ENCODE measurements at regions not wholly inside any gene's neighbourhood (a gene's known extent, or its start where the extent isn't known, plus 50 kb on each side); places are given as distances from the start of the nearest gene placed in this dataset.

DNA sequence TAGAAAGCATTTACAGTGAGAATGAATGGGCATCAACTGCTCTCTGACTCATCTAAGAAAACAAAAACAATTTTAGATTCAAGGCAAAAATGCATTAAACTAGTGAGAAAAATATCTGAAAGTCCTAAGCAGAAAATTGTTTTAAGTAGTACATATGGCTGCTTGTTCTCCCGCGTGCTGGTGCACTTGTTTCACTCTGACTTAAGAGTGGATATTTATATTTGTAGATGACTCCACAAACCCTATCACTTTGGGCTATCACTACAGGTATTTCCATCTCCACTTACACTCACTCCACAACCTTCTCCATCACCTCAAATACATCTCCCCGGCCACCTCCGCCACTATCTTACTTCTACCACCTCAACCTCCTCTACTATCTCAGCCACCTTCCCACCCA, 253.9 kb upstream of the EGLN3 start:
- TF ChIP-seq, protein P1, sequence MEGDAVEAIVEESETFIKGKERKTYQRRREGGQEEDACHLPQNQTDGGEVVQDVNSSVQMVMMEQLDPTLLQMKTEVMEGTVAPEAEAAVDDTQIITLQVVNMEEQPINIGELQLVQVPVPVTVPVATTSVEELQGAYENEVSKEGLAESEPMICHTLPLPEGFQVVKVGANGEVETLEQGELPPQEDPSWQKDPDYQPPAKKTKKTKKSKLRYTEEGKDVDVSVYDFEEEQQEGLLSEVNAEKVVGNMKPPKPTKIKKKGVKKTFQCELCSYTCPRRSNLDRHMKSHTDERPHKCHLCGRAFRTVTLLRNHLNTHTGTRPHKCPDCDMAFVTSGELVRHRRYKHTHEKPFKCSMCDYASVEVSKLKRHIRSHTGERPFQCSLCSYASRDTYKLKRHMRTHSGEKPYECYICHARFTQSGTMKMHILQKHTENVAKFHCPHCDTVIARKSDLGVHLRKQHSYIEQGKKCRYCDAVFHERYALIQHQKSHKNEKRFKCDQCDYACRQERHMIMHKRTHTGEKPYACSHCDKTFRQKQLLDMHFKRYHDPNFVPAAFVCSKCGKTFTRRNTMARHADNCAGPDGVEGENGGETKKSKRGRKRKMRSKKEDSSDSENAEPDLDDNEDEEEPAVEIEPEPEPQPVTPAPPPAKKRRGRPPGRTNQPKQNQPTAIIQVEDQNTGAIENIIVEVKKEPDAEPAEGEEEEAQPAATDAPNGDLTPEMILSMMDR (IDR thresholded peaks at IDR 0.05) = no peak
- no peak for TF ChIP-seq EZH2 (IDR thresholded peaks at IDR 0.05; ENCODE audit: borderline replicate concordance, insufficient read depth, low read depth, low read length, poor library complexity, severe bottlenecking)
- 100% methylated on average over 2 of the region's 4 CpGs for WGBS (ENCODE audit: insufficient coverage)
- H3K9me3 ChIP-seq (ENCODE audit: control extremely low read depth in 1 of 3, control insufficient read depth in 2 of 3, insufficient read depth in 1 of 3, low read length in 2 of 3) = peaks cover 0 to 3% (median 0%) of the 10 kb centered on the region in 3 donors

DNA sequence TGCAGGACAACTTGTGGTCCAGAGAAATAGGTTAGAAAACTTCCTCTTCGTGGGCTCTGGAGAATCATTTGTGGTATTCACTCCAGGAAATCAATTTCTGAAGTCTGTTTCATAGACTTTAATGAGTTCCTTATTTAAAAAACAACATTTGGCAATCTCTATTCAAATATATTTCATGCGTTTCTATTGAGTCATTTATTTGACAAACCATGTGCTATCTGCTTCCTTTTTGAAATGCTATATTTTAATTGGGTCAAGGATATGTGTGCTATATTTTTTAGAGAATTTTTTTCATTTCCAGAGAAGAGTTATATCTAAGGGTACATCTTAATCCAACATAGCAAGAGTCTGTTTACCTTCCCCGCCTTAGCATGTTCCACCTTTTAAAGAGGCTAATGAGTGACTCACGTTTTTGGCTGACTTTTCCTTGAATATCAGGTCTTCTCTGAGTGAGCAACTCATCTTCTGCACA, 252.4 kb upstream of the EGLN3 start:
- Mint-ChIP-seq H3K4me1 (no peaks in the 10 kb centered on the region), H3K4me3 (no peak overlapping the region), H3K27ac (no peak overlapping the region), H3K27me3 (no peaks in the 10 kb centered on the region), H3K9me3 (ENCODE audit: insufficient read depth) (no peaks in the 10 kb centered on the region)
- Histone ChIP-seq H3K36me3 (replicated peaks in 1 of 2; ENCODE audit: control extremely low read depth in 1 of 2, control insufficient read depth in 1 of 2, extremely low read depth in 1 of 2, insufficient read depth in 2 of 2, low read length in 1 of 2) (no peaks in the 10 kb centered on the region), H3K27me3 (replicated peaks in 1 of 4; ENCODE audit: control extremely low read depth in 1 of 4, control insufficient read depth in 3 of 4, insufficient read depth in 4 of 4, low read length in 3 of 4) (no peaks in the 10 kb centered on the region), H3K4me1 (ENCODE audit: control insufficient read depth in 2 of 2, insufficient read depth in 2 of 2, low read length in 2 of 2) (no peaks in the 10 kb centered on the region), H4K20me1 (ENCODE audit: control insufficient read depth, insufficient read depth, low read length, poor library complexity, severe bottlenecking) (no peaks in the 10 kb centered on the region), H2AFZ (ENCODE audit: insufficient read depth, low read depth, low read length, poor library complexity, severe bottlenecking) (no peak overlapping the region), H3K4me3 (ENCODE audit: control extremely low read depth in 1 of 5, extremely low read depth in 1 of 5, insufficient read depth in 1 of 5, low read depth in 2 of 5, low read length in 4 of 5) (no peak overlapping the region), H3K4me2 (replicated peaks; ENCODE audit: low read depth, low read length, poor library complexity, severe bottlenecking) (no peak overlapping the region), H3K27ac (ENCODE audit: low read length in 2 of 2) (no peak overlapping the region), H3K9ac (ENCODE audit: low read length) (no peak overlapping the region), H3K79me2 (ENCODE audit: control insufficient read depth, insufficient read depth, low read length) (no peaks in the 10 kb centered on the region), H3K9me3 (ENCODE audit: control extremely low read depth in 1 of 3, control insufficient read depth in 2 of 3, insufficient read depth in 1 of 3, low read length in 2 of 3) (peaks cover 0 to 3% (median 0%) of the 10 kb centered on the region in 3 donors)
- no peak for TF ChIP-seq EZH2 (IDR thresholded peaks at IDR 0.05; ENCODE audit: borderline replicate concordance, insufficient read depth, low read depth, low read length, poor library complexity, severe bottlenecking)
- TF ChIP-seq, protein P1 (IDR thresholded peaks at IDR 0.05) = no peak
- intact Hi-C loops (cut with micrococcal nuclease) = no loop called here
- CTCF ChIA-PET = no interaction called here
- ATAC-seq (ENCODE audit: low read depth) (no peak), DNase-seq (no peak)
- POLR2A ChIA-PET = no interaction called here
- WGBS (ENCODE audit: insufficient coverage) = 57% methylated on average over 2 of the region's 4 CpGs

More for the DNA sequence above, 253.9 kb upstream of the EGLN3 start:
- Mint-ChIP-seq H3K4me1 (no peaks in the 10 kb centered on the region), H3K9me3 (ENCODE audit: insufficient read depth) (no peaks in the 10 kb centered on the region), H3K27ac (no peak overlapping the region), H3K27me3 (no peaks in the 10 kb centered on the region), H3K4me3 (no peak overlapping the region)
- H3K79me2 ChIP-seq (ENCODE audit: control insufficient read depth, insufficient read depth, low read length) = no peaks in the 10 kb centered on the region
- H3K4me1 ChIP-seq (ENCODE audit: control insufficient read depth in 2 of 2, insufficient read depth in 2 of 2, low read length in 2 of 2) = no peaks in the 10 kb centered on the region
- ChIA-PET CTCF (no interaction called here), POLR2A (no interaction called here)
- DNase-seq (no peak), ATAC-seq (ENCODE audit: low read depth) (no peak)
- no peaks in the 10 kb centered on the region for H4K20me1 ChIP-seq (ENCODE audit: control insufficient read depth, insufficient read depth, low read length, poor library complexity, severe bottlenecking)
- H3K36me3 ChIP-seq (replicated peaks in 1 of 2; ENCODE audit: control extremely low read depth in 1 of 2, control insufficient read depth in 1 of 2, extremely low read depth in 1 of 2, insufficient read depth in 2 of 2, low read length in 1 of 2) = no peaks in the 10 kb centered on the region
- H2AFZ ChIP-seq (ENCODE audit: insufficient read depth, low read depth, low read length, poor library complexity, severe bottlenecking) = no peak overlapping the region
- no peak overlapping the region for H3K9ac ChIP-seq (ENCODE audit: low read length)
- no peak overlapping the region for H3K4me2 ChIP-seq (replicated peaks; ENCODE audit: low read depth, low read length, poor library complexity, severe bottlenecking)
- H3K27ac ChIP-seq (ENCODE audit: low read length in 2 of 2) = no peak overlapping the region
- intact Hi-C loops (cut with micrococcal nuclease) = no loop called here
- no peaks in the 10 kb centered on the region for H3K27me3 ChIP-seq (replicated peaks in 1 of 4; ENCODE audit: control extremely low read depth in 1 of 4, control insufficient read depth in 3 of 4, insufficient read depth in 4 of 4, low read length in 3 of 4)
- H3K4me3 ChIP-seq (ENCODE audit: control extremely low read depth in 1 of 5, extremely low read depth in 1 of 5, insufficient read depth in 1 of 5, low read depth in 2 of 5, low read length in 4 of 5) = no peak overlapping the region
